T-helper 1 cell (primary cell): ENCODE measurements at regions not wholly inside any gene's neighbourhood (a gene's known extent, or its start where the extent isn't known, plus 50 kb on each side); places are given as distances from the start of the nearest gene placed in this dataset.

Experiments
- DNase-seq, 5 donors: peaks; one replicate each; pipeline ENCODE4 v3.0.0-alpha.2; 2012 to 2020

GRCh38 chr20:52708137-52708536, 264.0 kb upstream of the TSHZ2 start:
- DNase-seq, result no peak

- DNase-seq, result no peak
Measured at GRCh38 chr20:52704553-52704952, 267.6 kb upstream of the TSHZ2 start.

GRCh38 chr20:52688345-52688744, 283.8 kb upstream of the TSHZ2 start:
- DNase-seq, result no peak

GRCh38 chr20:52684905-52685304, 287.3 kb upstream of the TSHZ2 start:
- DNase-seq, result no peak

- no peak for DNase-seq
Measured at GRCh38 chr20:52684176-52684575, 288.0 kb upstream of the TSHZ2 start.

- no peak for DNase-seq
Measured at GRCh38 chr20:52683761-52684160, 288.4 kb upstream of the TSHZ2 start.

GRCh38 chr20:52682237-52682636, 289.9 kb upstream of the TSHZ2 start:
- DNase-seq, result no peak

GRCh38 chr20:52681288-52681687, 290.9 kb upstream of the TSHZ2 start:
- DNase-seq, result no peak

- no peak for DNase-seq
Measured at GRCh38 chr20:52677216-52677615, 294.9 kb upstream of the TSHZ2 start.

- DNase-seq, result no peak
Measured at GRCh38 chr20:52676283-52676995, 295.7 kb upstream of the TSHZ2 start.

- no peak for DNase-seq
Measured at GRCh38 chr20:52675375-52675774, 296.8 kb upstream of the TSHZ2 start.

GRCh38 chr20:52668626-52669025, 303.5 kb upstream of the TSHZ2 start:
- DNase-seq, result no peak

GRCh38 chr20:52667358-52667757, 304.8 kb upstream of the TSHZ2 start:
- no peak for DNase-seq

GRCh38 chr20:52665441-52665840, 306.7 kb upstream of the TSHZ2 start:
- no peak for DNase-seq

GRCh38 chr20:52655395-52655794, 316.8 kb upstream of the TSHZ2 start:
- DNase-seq, result no peak

- no peak for DNase-seq
Measured at GRCh38 chr20:52654567-52654966, 317.6 kb upstream of the TSHZ2 start.

- no peak for DNase-seq
Measured at GRCh38 chr20:52652271-52652670, 319.9 kb upstream of the TSHZ2 start.

GRCh38 chr20:52649727-52650126, 322.4 kb upstream of the TSHZ2 start:
- DNase-seq, result no peak

- no peak for DNase-seq
Measured at GRCh38 chr20:52645822-52646221, 326.3 kb upstream of the TSHZ2 start.

GRCh38 chr20:52643034-52643433, 329.1 kb upstream of the TSHZ2 start:
- DNase-seq, result no peak

GRCh38 chr20:52637201-52637600, 335.0 kb upstream of the TSHZ2 start:
- DNase-seq, result no peak

GRCh38 chr20:52631469-52631868, 340.7 kb upstream of the TSHZ2 start:
- DNase-seq, result no peak

- no peak for DNase-seq
Measured at GRCh38 chr20:52630138-52630537, 342.0 kb upstream of the TSHZ2 start.

- DNase-seq, result no peak
Measured at GRCh38 chr20:52624281-52624680, 347.9 kb upstream of the TSHZ2 start.

- DNase-seq, result no peak
Measured at GRCh38 chr20:52622081-52622480, 350.1 kb upstream of the TSHZ2 start.
